Fibroblast of lung (primary cell): ENCODE measurements at regions not wholly inside any gene's neighbourhood (a gene's known extent, or its start where the extent isn't known, plus 50 kb on each side); places are given as distances from the start of the nearest gene placed in this dataset.

ENCODE experiments used
- CTCF ChIP-seq, 2 donors: IDR thresholded peaks in 1 of 2; conservative IDR thresholded peaks in 1 of 2; 1 replicate in 1 of 2; 2 replicates in 1 of 2; pipeline ENCODE4 v1.5.1; 2011 to 2012; ENCODE audit warnings: low read length in 2 of 2, control low read depth in 1 of 2, inconsistent platforms in 1 of 2, low read depth in 1 of 2, mild to moderate bottlenecking in 1 of 2
- EZH2 ChIP-seq: IDR thresholded peaks from 2 replicates; pipeline ENCODE4 v1.5.1; 2012; ENCODE audit warnings: low read length, control low read depth, mild to moderate bottlenecking; ENCODE audit errors: missing control alignments

GRCh38 chr15:47552978-47553608 lies 164.2 kb upstream of the SEMA6D start:
- TF ChIP-seq CTCF (conservative IDR thresholded peaks at IDR 0.05 in 1 of 2, IDR thresholded peaks at IDR 0.05 in 1 of 2; ENCODE audit: low read depth in 1 of 2, low read length in 2 of 2) (no peak), EZH2 (no peak)
